Thyroid gland (tissue), 4 donors: ENCODE measurements at regions not wholly inside any gene's neighbourhood (a gene's known extent, or its start where the extent isn't known, plus 50 kb on each side); places are given as distances from the start of the nearest gene placed in this dataset.

Experiments
- POLR2A ChIP-seq, 2 donors: fragments of 450-650 bp; IDR thresholded peaks; one replicate each; pipeline ENCODE4 v1.6.1; 2017; ENCODE audit warnings: antibody characterized with exemption in 2 of 2, mild to moderate bottlenecking in 2 of 2, moderate library complexity in 1 of 2
- TF ChIP-seq, protein P1 (sequence below), 6 experiments: fragments of 200-600 bp in 3 of 6; fragments of 450-650 bp in 3 of 6; sonication (generic) in 3 of 6; IDR thresholded peaks; one replicate each; pipeline ENCODE4 v1.5.1; 2016 to 2019; ENCODE audit warnings: antibody characterized with exemption in 6 of 6, mild to moderate bottlenecking in 2 of 6, inconsistent platforms in 1 of 6, moderate library complexity in 1 of 6

DNA sequence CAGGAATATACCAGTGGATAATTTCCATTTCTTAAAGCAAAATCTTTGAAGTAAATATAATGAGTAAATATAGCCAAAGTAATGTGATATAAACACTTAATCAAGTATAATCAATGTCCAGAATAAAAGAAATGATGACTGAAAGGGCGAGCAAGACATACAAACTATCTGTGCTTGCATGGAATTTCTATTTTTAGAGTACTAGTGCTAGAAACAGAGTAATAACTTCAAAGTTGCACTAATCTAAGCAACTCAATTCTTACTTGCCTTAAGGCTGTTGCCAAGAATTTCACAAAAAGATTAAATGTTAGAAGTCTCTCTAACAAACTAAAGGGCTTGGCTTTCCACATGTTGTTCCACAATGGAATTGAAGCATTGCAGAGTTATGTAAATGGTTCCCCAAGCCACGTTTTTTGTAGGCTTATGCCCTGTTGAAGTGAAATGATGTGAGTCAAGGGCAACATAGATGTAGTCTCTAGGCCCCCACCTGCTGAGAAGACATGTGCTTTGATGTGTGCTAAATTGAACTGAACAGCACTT, 175.0 kb upstream of the LMNTD1 start:
- TF ChIP-seq, protein P1, sequence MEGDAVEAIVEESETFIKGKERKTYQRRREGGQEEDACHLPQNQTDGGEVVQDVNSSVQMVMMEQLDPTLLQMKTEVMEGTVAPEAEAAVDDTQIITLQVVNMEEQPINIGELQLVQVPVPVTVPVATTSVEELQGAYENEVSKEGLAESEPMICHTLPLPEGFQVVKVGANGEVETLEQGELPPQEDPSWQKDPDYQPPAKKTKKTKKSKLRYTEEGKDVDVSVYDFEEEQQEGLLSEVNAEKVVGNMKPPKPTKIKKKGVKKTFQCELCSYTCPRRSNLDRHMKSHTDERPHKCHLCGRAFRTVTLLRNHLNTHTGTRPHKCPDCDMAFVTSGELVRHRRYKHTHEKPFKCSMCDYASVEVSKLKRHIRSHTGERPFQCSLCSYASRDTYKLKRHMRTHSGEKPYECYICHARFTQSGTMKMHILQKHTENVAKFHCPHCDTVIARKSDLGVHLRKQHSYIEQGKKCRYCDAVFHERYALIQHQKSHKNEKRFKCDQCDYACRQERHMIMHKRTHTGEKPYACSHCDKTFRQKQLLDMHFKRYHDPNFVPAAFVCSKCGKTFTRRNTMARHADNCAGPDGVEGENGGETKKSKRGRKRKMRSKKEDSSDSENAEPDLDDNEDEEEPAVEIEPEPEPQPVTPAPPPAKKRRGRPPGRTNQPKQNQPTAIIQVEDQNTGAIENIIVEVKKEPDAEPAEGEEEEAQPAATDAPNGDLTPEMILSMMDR (IDR thresholded peaks at IDR 0.05): no peak
- no peak for TF ChIP-seq POLR2A (IDR thresholded peaks at IDR 0.05)
